ENCODE measurements at regions not wholly inside any gene's neighbourhood (a gene's known extent, or its start where the extent isn't known, plus 50 kb on each side); places are given as distances from the start of the nearest gene placed in this dataset.

- Histone ChIP-seq H2AFZ (ENCODE audit: low read length) (no peak overlapping the region), H3K4me1 (ENCODE audit: insufficient read depth, low read length, severe bottlenecking) (no peaks in the 10 kb centered on the region), H3K27me3 (ENCODE audit: insufficient read depth, low read length) (no peaks in the 10 kb centered on the region), H3F3A (ENCODE audit: insufficient read depth, low read length) (no peaks in the 10 kb centered on the region), H4K20me1 (ENCODE audit: insufficient read depth, low read length) (no peaks in the 10 kb centered on the region), H3K9me2 (ENCODE audit: low read depth, low read length) (0 out of 2 replicates have a peak, but pooled peaks cover 4% of the 10 kb centered on the region), H3K4me2 (ENCODE audit: low read length) (no peak overlapping the region), H3K27ac (ENCODE audit: low read depth, low read length, poor library complexity, severe bottlenecking) (no peak overlapping the region), H3K36me3 (ENCODE audit: insufficient read depth, low read length) (no peaks in the 10 kb centered on the region), H3K9ac (ENCODE audit: low read length) (no peak overlapping the region), H3K4me3 (ENCODE audit: low read depth, low read length, poor library complexity, severe bottlenecking) (no peak overlapping the region), H3K79me2 (ENCODE audit: insufficient read depth, low read length) (no peaks in the 10 kb centered on the region), H3K9me3 (ENCODE audit: low read length) (no peaks in the 10 kb centered on the region)
- TF ChIP-seq EZH2 (IDR thresholded peaks at IDR 0.05; ENCODE audit: borderline replicate concordance, low read length) (no peak), CTCF (IDR thresholded peaks at IDR 0.05; ENCODE audit: low read length) (no peak)
Observed at GRCh38 chr20:40294175-40294574, 394.9 kb downstream of the MAFB start.

- H3K4me1 ChIP-seq (ENCODE audit: insufficient read depth, low read length, severe bottlenecking) = no peaks in the 10 kb centered on the region
- H3K27me3 ChIP-seq (ENCODE audit: insufficient read depth, low read length) = no peaks in the 10 kb centered on the region
- H3K27ac ChIP-seq (ENCODE audit: low read depth, low read length, poor library complexity, severe bottlenecking) = no peak overlapping the region
- TF ChIP-seq CTCF (IDR thresholded peaks at IDR 0.05; ENCODE audit: low read length) = no peak
- TF ChIP-seq EZH2 (IDR thresholded peaks at IDR 0.05; ENCODE audit: borderline replicate concordance, low read length) = no peak
- no peaks in the 10 kb centered on the region for H3K9me3 ChIP-seq (ENCODE audit: low read length)
- no peak overlapping the region for H3K9ac ChIP-seq (ENCODE audit: low read length)
- no peaks in the 10 kb centered on the region for H3F3A ChIP-seq (ENCODE audit: insufficient read depth, low read length)
- H3K9me2 ChIP-seq (ENCODE audit: low read depth, low read length) = 0 out of 2 replicates have a peak, but pooled peaks cover 4% of the 10 kb centered on the region
- no peaks in the 10 kb centered on the region for H4K20me1 ChIP-seq (ENCODE audit: insufficient read depth, low read length)
- H3K79me2 ChIP-seq (ENCODE audit: insufficient read depth, low read length) = no peaks in the 10 kb centered on the region
- no peak overlapping the region for H2AFZ ChIP-seq (ENCODE audit: low read length)
- H3K36me3 ChIP-seq (ENCODE audit: insufficient read depth, low read length) = no peaks in the 10 kb centered on the region
- H3K4me2 ChIP-seq (ENCODE audit: low read length) = no peak overlapping the region
- H3K4me3 ChIP-seq (ENCODE audit: low read depth, low read length, poor library complexity, severe bottlenecking) = no peak overlapping the region
Observed at GRCh38 chr20:40293740-40294139, 395.3 kb downstream of the MAFB start.

- TF ChIP-seq CTCF (IDR thresholded peaks at IDR 0.05; ENCODE audit: low read length) = no peak
- TF ChIP-seq EZH2 (IDR thresholded peaks at IDR 0.05; ENCODE audit: borderline replicate concordance, low read length) = no peak
- Histone ChIP-seq H3K9me2 (ENCODE audit: low read depth, low read length) (0 out of 2 replicates have a peak, but pooled peaks cover 3% of the 10 kb centered on the region), H3K4me2 (ENCODE audit: low read length) (no peak overlapping the region), H3K4me1 (ENCODE audit: insufficient read depth, low read length, severe bottlenecking) (no peaks in the 10 kb centered on the region), H3K4me3 (ENCODE audit: low read depth, low read length, poor library complexity, severe bottlenecking) (no peak overlapping the region), H3K9ac (ENCODE audit: low read length) (no peak overlapping the region), H3F3A (ENCODE audit: insufficient read depth, low read length) (no peaks in the 10 kb centered on the region), H4K20me1 (ENCODE audit: insufficient read depth, low read length) (no peaks in the 10 kb centered on the region), H3K79me2 (ENCODE audit: insufficient read depth, low read length) (no peaks in the 10 kb centered on the region), H3K27ac (ENCODE audit: low read depth, low read length, poor library complexity, severe bottlenecking) (no peak overlapping the region), H3K36me3 (ENCODE audit: insufficient read depth, low read length) (no peaks in the 10 kb centered on the region), H3K9me3 (ENCODE audit: low read length) (no peaks in the 10 kb centered on the region), H3K27me3 (ENCODE audit: insufficient read depth, low read length) (no peaks in the 10 kb centered on the region), H2AFZ (ENCODE audit: low read length) (no peak overlapping the region)
Observed at GRCh38 chr20:40291493-40292135, 397.4 kb downstream of the MAFB start.
